ENCODE measurements at regions not wholly inside any gene's neighbourhood (a gene's known extent, or its start where the extent isn't known, plus 50 kb on each side); places are given as distances from the start of the nearest gene placed in this dataset.

DNA sequence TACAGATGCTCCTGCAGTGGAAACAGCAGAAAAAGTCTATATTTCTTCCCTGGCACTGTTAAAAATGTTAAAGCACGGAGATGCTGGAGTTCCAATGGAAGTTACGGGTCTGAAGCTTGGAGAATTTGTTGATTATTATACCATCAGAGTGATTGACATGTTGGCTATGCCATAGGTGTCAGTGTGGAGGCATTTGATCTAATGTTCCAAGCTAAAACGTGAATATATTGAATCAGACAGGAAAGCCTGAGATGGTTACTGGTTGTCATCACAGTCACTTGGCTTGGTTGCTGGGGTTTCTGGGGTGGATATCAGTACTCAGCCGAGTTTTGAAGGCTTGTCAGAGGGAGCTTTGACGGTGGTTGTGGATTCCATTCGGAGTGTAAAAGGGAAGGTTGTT, 262.9 kb upstream of the CNTNAP5 start:
- no peaks in the 10 kb centered on the region for H3K79me2 ChIP-seq (ENCODE audit: control insufficient read depth, insufficient read depth, low read length)
- no peak overlapping the region for H3K27ac ChIP-seq (ENCODE audit: insufficient read depth, low read length)
- TF ChIP-seq CTCF (conservative IDR thresholded peaks at IDR 0.05 in 1 of 2, IDR thresholded peaks at IDR 0.05 in 1 of 2; ENCODE audit: low read depth in 1 of 2, low read length in 2 of 2) (no peak), EZH2 (IDR thresholded peaks at IDR 0.05; ENCODE audit: low read length, missing control alignments) (no peak)
- no peak overlapping the region for H2AFZ ChIP-seq (ENCODE audit: low read length)
- H3K9ac ChIP-seq (ENCODE audit: insufficient read depth, low read length): no peak overlapping the region
- H3K4me3 ChIP-seq (replicated peaks in 1 of 4; ENCODE audit: control extremely low read depth in 1 of 4, insufficient read depth in 1 of 4, low read depth in 3 of 4, low read length in 4 of 4): no peak overlapping the region
- H3K9me3 ChIP-seq (ENCODE audit: control insufficient read depth, insufficient read depth, low read depth, low read length): no peaks in the 10 kb centered on the region
- H3K27me3 ChIP-seq (ENCODE audit: control insufficient read depth, insufficient read depth, low read length): no peaks in the 10 kb centered on the region
- H3K4me1 ChIP-seq (ENCODE audit: control insufficient read depth, extremely low read depth, insufficient read depth, low read length): no peaks in the 10 kb centered on the region
- no peaks in the 10 kb centered on the region for H4K20me1 ChIP-seq (ENCODE audit: control insufficient read depth, extremely low read depth, insufficient read depth, low read length)
- no peaks in the 10 kb centered on the region for H3K36me3 ChIP-seq (ENCODE audit: control insufficient read depth, insufficient read depth, low read length)
- DNase-seq (ENCODE audit: low read depth in 2 of 2): no peak
- no peak overlapping the region for H3K4me2 ChIP-seq (ENCODE audit: extremely low read depth, insufficient read depth, low read length)

- H3K4me1 ChIP-seq (ENCODE audit: control insufficient read depth, extremely low read depth, insufficient read depth, low read length): no peaks in the 10 kb centered on the region
- DNase-seq (ENCODE audit: low read depth in 2 of 2): no peak
- no peak overlapping the region for H3K9ac ChIP-seq (ENCODE audit: insufficient read depth, low read length)
- H3K79me2 ChIP-seq (ENCODE audit: control insufficient read depth, insufficient read depth, low read length): no peaks in the 10 kb centered on the region
- no peak overlapping the region for H2AFZ ChIP-seq (ENCODE audit: low read length)
- no peaks in the 10 kb centered on the region for H3K9me3 ChIP-seq (ENCODE audit: control insufficient read depth, insufficient read depth, low read depth, low read length)
- H3K4me2 ChIP-seq (ENCODE audit: extremely low read depth, insufficient read depth, low read length): no peak overlapping the region
- H3K4me3 ChIP-seq (replicated peaks in 1 of 4; ENCODE audit: control extremely low read depth in 1 of 4, insufficient read depth in 1 of 4, low read depth in 3 of 4, low read length in 4 of 4): no peak overlapping the region
- TF ChIP-seq EZH2 (IDR thresholded peaks at IDR 0.05; ENCODE audit: low read length, missing control alignments) (no peak), CTCF (conservative IDR thresholded peaks at IDR 0.05 in 1 of 2, IDR thresholded peaks at IDR 0.05 in 1 of 2; ENCODE audit: low read depth in 1 of 2, low read length in 2 of 2) (no peak)
- no peaks in the 10 kb centered on the region for H3K36me3 ChIP-seq (ENCODE audit: control insufficient read depth, insufficient read depth, low read length)
- no peak overlapping the region for H3K27ac ChIP-seq (ENCODE audit: insufficient read depth, low read length)
- no peaks in the 10 kb centered on the region for H4K20me1 ChIP-seq (ENCODE audit: control insufficient read depth, extremely low read depth, insufficient read depth, low read length)
- no peaks in the 10 kb centered on the region for H3K27me3 ChIP-seq (ENCODE audit: control insufficient read depth, insufficient read depth, low read length)
Measured at GRCh38 chr2:123768233-123768632, 256.9 kb upstream of the CNTNAP5 start.

GRCh38 chr2:123769001-123769400, 256.1 kb upstream of the CNTNAP5 start:
- H3K79me2 ChIP-seq (ENCODE audit: control insufficient read depth, insufficient read depth, low read length): no peaks in the 10 kb centered on the region
- H3K4me2 ChIP-seq (ENCODE audit: extremely low read depth, insufficient read depth, low read length): no peak overlapping the region
- H4K20me1 ChIP-seq (ENCODE audit: control insufficient read depth, extremely low read depth, insufficient read depth, low read length): no peaks in the 10 kb centered on the region
- TF ChIP-seq EZH2 (IDR thresholded peaks at IDR 0.05; ENCODE audit: low read length, missing control alignments): no peak
- H3K4me1 ChIP-seq (ENCODE audit: control insufficient read depth, extremely low read depth, insufficient read depth, low read length): no peaks in the 10 kb centered on the region
- no peak overlapping the region for H2AFZ ChIP-seq (ENCODE audit: low read length)
- no peak overlapping the region for H3K27ac ChIP-seq (ENCODE audit: insufficient read depth, low read length)
- no peaks in the 10 kb centered on the region for H3K36me3 ChIP-seq (ENCODE audit: control insufficient read depth, insufficient read depth, low read length)
- H3K9me3 ChIP-seq (ENCODE audit: control insufficient read depth, insufficient read depth, low read depth, low read length): no peaks in the 10 kb centered on the region
- no peak for DNase-seq (ENCODE audit: low read depth in 2 of 2)
- H3K4me3 ChIP-seq (replicated peaks in 1 of 4; ENCODE audit: control extremely low read depth in 1 of 4, insufficient read depth in 1 of 4, low read depth in 3 of 4, low read length in 4 of 4): no peak overlapping the region
- H3K27me3 ChIP-seq (ENCODE audit: control insufficient read depth, insufficient read depth, low read length): no peaks in the 10 kb centered on the region
- no peak overlapping the region for H3K9ac ChIP-seq (ENCODE audit: insufficient read depth, low read length)
